ENCODE measurements at regions not wholly inside any gene's neighbourhood (a gene's known extent, or its start where the extent isn't known, plus 50 kb on each side); places are given as distances from the start of the nearest gene placed in this dataset.

DNA sequence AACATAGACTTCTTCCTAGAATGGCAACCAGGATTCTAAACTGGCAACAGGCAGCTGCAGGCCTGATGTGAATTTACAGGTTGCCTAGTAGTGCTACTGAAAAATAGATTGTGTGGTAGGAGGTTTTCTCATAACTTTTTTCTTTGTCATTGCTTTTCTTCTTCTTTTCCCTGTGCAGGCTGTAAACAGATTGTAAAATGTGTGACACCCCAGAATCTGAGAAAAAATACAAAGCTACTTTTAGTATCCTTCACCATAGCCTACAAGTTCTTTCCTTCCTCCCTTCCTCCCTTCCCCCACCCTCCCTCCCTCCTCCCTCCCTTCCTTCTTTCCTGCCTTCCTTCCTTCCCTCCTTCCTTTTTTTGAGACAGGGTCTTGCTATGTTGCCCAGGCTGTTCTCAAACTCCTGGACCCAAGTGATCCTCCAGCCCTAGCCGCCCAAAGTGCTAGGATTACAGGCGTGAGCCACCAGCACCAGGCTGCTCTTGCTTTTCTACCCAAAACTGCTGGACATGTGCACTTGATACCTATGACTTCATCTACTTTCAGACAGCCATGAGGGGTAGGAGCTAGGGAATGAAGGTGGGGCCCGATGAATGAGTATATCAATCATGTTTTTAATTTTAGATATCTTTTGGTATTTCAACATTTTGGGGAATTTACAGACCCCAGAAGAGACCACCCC lies 114.2 kb upstream of the EEA1 start:
- DNase-seq, result no peak

DNA sequence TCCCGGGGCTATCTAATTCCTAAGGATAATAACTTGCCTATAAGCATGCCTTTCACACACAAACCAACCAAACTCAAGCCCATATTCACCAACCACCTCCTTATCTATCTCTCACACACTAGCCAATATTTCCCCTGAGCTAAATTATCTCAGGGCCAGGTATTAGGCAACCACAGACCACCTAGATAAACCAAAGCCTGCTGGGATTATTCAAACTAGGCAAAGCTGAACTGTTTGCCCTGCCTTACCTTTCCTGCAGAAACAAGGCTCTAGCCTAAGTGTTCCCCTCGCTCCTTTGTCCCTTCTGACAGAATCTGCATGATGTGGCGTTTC lies 114.7 kb upstream of the EEA1 start:
- no peak for DNase-seq

DNA sequence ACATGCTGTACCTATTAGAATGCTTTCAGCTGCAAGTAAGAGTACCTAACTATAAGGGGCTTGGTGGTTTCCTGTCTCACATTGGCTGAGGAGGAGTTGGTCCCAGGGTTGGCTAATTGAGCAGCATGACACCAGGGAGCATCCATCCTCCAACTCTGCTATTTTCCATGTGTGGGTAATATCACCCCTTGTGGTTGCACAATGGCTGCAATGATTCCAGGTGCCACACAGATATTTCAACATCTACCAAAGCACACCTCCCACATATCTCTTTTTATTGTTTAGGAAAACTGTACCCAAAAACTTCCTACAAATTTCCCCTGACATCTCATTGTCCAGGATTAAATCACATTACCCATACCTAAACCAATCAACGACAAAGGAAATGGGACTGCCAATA lies 118.0 kb upstream of the EEA1 start:
- DNase-seq, result no peak

DNA sequence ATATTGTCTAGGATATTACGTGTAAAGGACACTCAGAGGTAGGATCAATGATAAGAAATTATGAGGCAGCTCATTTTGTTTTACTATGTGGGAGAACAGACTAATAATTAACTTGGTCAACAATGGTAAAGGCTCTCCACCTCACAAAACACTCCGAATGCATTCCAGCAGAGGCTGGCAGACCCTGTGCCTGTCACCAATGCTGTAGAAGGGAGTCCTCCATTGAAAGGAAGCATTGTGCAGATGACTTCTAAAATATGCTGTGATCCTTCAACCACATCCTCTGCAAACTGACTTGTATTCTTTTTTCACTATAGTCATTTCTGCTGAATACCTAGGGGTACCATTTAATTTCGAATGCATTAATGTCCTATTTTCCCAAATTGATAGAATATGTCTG lies 119.6 kb upstream of the EEA1 start:
- no peak for DNase-seq

DNA sequence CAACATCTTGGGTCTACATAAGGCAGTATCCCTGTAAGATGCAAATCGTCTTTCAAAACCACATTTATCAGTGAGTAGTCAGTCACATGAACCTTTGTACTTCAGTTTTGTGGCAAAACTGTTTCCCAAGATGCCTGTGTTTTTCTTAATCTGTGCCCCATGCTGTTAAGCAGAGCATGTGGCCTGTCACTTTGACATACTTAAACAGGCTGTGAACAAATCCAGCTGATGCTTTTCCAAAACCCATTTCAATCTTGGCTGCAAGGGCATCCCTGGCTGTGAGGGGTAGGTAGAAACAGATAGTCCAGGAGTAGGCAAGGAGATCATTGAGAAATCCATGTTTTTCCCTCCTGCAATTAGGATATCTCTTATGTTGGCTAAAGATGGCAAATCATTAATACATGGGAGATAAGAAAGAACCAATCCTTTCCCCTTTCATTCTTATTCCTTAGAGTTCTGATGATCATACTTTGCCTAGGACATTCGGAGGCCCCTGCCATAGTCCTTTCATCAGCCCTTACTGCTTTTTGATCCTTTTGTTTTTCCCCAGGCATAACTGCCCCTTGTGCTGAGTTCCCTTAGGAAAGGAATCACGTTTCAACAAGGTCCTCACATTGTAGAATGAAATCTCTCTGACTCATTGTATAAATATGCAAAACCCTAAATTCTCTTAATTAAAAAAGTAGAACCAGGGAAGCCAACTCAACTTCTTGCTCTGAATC lies 121.1 kb upstream of the EEA1 start:
- no peak for DNase-seq

DNA sequence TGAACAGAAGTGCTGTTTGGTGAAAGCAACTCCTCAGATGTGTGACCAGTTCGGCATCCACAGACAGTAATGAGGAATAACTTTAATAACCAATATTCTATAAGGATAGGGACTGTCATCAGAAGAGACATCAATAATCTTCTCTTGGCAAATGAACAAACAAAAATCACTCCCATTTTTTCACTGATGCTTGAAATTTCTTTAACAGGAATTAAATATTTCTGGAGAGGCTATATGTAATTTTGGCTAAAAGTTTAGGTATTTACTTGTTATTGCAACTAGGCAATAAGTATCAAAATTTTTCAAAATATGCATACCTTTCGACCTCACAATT lies 121.6 kb upstream of the EEA1 start:
- no peak for DNase-seq

DNA sequence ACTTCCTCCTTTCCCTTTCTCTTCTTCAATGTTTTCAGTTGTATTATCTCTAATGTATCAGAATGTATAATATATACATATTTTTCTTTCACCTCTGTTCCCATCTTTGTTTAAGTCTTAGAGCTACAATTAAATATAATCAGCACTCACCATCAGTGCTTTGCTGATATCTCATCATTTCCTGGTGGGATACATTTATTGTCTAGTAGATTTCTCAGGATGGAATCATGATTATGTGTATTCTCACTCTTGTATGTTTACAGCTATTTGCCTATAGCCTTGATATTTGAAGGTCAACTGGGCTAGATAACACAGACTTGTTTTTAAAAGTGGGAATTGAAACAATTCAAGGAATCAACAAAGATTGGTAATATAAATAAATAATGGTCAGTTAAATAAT lies 124.9 kb upstream of the EEA1 start:
- DNase-seq, result no peak

DNA sequence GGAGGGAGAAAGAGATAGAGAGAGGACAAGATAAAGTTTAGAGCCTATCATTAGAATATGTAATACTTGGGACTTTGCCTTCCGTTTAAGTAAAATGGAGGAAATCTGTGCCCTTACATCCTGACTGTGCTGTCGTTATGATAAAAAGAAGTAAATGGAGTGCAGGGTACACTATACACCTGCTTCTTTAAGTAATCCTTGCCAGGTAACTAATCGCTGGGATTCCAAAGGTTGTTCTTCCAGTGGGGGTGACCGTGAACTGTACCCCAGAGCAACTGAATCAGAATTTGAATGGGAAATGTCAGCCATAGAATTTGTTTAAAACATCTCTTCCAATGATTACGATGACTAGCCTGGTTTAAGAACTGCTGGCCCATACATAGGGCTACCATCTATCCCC lies 126.1 kb upstream of the EEA1 start:
- DNase-seq, result no peak

DNA sequence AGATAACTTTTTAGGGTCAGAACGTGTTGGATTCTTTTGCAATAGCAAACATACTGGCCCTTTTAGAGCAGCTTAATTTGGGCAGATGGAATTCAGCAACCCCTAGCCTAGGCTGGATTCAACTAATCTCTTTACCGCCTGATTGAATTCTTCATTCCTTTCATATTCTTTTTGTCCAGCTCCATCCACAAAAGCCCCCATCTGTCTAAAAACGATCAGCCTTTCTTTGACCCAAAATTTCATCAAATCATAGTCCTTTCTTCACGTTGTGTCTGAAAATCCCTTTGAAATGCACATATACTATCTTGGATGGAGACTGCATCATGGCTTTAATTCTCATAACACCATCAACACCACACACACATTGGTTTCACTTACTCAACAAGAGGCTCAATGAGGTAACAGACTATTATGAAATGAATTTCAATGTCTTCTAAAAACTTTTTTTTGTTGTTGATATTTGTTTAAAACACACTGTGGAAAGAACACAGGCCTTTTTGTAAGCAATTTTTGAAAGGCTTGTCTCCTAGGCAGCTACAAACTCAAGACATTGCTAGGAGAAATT lies 128.0 kb upstream of the EEA1 start:
- DNase-seq, result no peak

DNA sequence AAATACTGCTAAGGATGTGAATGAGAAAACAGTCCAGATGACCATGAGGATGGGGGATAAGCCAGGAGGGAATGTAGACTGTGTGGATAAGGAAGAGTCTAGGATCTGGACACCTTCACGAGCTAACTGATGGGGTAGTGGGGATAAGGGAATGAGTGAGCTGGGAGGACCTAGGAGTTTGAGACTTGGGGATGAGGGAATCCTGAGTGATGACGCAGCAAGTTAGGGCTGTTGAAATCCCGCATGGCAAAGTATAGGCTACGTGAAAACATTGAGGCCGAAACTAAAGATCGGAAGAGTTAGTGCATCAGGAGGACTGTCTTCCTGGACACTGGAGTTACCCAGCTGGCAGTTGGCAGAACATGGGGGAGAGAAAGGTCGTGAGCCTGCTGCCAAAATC lies 129.2 kb upstream of the EEA1 start:
- DNase-seq, result no peak

DNA sequence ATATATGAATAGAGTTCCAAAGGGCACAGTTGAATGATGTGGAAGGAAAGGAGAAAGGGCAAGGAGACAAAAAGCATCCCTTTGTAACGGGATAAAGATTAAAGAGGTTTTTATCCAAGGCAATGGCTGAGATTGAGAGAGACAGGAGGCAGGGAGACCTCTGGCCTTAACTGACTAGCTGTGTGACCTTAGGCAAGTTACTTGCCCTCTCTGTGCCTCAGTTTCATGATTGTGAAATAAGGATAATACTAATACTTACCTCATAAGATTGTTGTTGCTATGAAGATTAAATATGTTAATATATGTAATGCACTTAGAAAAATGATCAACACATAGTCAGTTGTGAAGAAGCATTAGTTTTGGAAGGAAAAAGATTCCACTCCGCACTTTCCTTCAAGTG lies 130.2 kb upstream of the EEA1 start:
- DNase-seq, result no peak

DNA sequence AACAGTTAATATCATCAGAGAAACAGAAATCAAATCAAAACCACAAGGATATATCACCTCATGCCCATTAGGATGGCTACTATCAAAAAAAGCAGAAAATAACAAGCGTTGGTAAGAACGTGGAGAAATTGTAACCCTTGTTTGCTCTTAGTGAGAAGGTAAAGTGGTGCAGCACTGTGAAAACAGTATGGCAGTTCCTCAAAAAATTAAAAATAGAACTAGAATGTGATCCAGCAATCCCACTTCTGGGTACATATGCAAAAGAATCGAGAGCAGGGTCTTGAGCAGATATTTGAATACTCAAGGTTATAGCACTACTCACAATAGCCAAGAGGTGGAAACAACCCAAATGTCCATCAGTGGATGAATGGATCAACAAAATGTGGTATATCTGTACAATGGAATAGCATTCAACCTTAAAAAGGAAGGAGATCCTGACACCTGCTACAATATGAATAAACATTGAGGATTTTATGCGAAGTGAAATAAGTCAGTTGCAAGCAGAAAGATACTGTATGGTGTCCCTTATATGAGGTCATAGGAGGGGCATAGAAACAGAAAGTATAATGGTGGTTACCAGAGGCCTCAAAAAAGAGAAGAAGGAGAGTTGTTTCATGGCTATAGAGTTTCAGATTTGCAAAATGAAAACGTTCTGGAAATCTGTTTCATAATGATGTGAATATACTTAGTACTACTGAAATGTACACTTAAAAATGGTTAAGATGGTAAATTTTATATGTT lies 131.0 kb upstream of the EEA1 start:
- DNase-seq, result no peak

DNA sequence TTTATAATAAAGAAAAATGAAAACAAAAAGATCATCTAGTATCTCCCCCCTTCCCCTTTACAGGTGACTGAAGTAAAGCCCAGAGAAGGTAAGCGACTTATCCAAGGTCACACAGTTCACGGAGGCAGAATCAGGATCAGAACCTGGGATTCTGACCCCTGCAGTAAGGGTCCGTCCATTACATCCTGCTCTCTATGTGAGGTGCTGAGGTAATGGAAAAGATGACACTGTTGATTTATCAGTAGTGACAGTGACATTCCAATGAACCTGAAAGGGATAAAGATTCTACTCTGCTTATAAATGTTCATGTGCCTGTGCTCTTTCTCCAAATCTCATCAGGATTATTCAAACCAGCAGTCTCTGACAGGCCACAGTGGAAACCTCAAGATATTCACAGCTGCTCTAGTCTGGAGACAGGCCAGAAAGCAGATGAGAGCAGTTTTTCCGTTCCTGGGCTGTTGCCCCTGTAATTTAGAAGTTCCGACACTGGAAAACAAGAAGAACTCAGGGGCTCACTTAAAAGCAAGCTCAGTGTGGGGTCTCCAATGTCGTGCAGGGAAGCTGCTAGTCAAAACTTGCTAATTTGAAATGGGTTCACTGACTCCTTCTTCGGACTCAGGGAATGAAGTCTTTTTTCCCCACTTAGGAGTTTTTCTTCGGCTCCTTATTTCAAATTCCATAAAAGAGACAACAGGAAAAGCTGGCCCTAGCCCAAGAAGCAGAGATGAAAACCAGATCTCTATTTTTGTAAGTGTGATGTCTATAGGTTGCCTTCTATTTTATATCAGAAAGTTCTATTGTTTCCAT lies 131.8 kb upstream of the EEA1 start:
- no peak for DNase-seq

DNA sequence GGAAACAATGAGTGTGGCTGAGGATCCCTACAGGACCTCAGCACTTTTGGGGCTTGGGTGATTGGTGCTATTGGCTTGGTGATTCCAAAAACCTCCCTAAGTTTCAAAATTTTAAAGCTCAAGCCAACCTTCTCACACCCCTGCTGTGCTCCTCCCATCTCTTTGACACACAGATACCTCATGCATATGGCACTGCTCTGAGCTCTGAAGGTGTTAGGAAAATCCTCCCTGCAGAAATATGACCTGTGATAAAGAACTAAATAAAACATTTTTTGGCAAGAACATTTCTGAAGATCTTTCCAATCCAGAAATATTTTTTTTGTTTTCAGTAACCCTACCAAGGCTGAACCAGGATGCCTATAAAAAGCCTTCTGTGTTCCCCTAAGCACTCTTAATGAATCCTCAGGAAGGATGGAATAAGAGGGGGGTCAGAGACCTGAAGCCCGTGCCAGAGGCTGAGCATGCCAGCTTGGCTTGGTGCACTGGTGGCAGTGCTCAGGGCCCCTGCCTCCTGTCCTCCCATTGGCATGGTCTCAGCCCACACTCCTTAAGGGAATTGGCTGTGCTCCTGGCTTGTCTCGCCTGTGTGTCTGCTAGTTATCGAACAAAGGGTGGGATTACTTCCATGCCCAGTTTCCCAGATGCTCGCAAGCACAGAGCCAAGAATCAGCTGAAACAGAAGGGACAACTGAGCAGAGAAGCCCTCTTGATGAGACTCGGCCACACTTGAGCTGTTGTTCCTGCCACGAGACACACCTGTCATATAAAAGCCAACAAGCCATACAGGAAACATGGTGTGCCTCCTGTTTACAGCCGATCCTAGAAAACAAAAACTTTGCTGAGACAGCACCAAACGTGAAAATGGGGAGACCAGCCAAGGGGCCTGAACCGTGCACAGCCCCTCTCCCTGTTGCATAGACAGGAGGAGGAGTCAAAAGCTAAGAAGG lies 132.7 kb upstream of the EEA1 start:
- DNase-seq, result no peak

DNA sequence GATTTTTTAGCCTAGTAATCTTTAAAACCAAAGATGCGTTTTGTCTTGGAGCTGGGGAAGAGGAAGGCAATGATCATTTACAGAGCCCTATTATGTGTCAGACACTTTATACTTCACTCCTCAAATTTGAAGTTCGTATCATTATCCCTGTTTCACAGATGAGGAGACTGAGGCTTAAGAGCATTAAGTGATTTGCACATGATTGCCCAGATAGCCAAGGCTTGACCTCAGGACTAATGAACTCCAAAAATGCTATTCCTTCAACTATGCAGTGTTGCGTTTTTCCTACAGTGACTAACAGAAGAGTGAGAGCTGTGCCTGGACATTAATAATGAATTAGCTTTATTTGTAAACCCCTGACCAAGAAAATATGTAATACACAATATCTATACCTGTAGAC lies 136.8 kb upstream of the EEA1 start:
- no peak for DNase-seq

DNA sequence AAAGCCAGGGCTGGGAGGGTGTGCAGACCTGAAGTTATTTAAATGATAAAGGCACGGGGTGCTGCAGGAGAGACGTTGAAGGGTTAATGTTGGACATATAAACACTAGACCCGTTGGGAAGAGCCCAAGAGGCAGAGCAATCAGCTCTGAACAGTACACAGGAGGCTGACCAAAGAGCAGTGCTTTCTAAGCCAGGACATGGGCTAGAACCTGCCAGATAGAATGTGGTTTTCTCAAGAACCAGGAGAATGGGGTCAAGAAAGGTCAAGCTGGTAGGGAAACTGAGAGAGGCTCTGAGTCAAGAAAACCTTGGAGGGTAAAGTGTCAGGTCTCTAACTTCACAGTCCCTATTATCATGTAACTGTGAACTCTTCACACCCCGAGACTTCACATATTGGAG lies 143.2 kb upstream of the EEA1 start:
- DNase-seq, result no peak

DNA sequence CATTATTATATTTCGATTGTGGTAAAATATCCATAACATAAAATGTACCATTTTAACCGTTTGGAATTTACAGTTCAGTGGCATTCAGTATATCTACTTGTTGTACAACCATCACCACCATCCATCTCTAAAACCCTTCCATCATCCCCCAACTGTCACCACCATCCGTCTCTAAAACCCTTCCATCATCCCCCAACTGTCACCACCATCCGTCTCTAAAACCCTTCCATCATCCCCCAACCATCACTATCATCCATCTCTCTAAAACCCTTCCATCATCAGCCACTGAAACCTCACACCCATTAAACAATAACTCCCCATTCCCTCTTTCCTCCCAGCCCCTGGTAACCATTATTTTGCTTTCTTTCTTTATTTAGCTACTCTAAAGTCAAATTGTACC lies 144.2 kb upstream of the EEA1 start:
- no peak for DNase-seq

DNA sequence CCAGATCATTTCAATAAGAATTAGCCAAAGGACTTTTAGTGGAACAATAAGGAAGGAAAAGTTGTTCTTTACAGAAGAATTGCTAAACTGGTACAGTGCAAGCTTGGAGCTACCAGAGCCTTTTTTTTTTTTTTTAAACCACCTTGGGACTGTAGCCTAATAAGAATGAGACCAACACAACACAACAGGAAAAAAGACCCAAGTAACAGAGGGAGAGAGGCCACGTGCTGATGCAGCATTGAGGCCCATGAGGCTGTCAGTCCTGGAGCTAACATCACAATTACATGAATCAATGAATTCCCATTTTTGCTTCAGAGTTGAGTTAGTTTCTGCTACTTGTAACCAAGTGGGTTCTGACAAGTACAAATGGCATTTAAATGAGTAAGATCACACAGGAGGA lies 149.0 kb upstream of the EEA1 start:
- DNase-seq, result no peak

DNA sequence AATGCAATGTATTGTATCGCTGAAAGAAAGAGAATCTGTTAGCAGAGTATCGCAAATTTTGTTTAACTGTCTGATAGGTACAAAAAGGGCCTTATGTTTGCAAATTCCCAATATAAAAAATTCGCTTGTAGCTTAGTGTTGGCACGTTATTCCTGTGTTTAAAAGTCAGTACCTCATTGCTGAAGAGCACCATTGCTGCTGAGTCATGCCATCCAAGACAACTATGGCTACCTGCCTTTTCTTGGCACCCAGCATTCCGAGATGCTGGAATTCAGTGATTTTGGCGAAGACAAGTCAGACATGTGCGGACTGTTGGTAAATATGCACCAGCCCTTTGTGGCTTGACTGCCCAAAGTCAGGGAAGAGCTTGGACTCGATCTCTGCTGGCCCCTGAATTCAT lies 149.5 kb upstream of the EEA1 start:
- no peak for DNase-seq

DNA sequence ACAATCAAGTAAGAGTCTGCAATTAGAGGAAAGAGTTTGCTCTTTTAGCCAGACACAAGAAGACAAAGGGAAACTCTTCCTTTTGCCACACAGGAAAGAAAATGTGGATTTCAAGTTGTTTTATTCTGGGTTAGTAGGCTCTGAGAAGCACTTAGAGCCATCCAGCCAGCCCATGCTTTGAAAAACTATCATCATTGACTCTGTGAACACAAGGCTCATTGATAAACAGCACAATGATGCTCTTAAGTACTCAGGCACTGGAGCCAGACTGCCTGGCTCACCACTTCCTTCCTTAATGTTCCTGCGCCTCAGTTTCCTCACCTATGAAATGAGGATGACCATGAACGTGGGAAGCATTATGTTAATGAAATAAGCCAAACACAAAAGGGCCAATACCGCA lies 150.2 kb upstream of the EEA1 start:
- DNase-seq, result no peak

DNA sequence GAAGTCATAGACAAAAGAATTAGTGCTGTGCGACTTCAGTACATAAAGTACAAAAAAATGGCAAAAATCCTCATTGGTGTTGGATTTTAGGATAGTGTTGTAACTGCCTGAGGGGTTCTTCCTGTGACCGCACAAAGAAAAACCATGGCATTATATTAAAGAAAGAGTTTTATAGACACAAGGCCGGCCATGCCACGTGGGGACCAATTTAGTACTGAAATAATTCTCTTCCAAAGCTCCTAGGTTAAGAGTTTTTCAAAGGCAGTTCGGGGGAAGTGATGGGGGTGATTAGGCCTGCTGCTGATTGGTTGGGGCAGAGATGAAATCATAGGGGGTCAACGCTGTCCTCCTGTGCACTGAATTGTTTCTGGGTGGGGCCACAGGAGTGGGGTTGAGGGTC lies 150.9 kb upstream of the EEA1 start:
- DNase-seq, result no peak

DNA sequence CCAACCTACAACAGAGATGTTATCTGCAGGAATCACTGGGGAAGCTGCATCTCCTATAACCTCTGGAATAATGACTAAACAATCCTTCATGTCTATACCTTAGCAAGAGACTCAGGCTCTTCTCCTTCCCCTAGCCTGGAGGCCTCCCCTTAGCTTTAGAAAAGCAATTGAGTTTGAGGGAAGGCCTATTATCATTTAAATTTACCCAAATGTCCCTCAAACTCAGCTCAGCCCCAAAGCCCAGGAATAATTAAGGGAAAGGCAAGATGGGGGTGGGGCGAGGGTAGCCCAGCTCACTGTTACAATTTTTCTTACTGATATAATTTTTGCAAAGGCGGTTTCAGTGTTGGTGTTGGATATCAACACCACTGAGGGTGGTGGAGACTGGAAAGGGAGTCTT lies 151.4 kb upstream of the EEA1 start:
- DNase-seq, result no peak
